ENCODE measurements at regions not wholly inside any gene's neighbourhood (a gene's known extent, or its start where the extent isn't known, plus 50 kb on each side); places are given as distances from the start of the nearest gene placed in this dataset.

GRCh38 chr6:167662881-167663205 is 163.9 kb upstream of the AFDN start:
- Histone ChIP-seq H3K36me3 (ENCODE audit: low read length) (no peaks in the 10 kb centered on the region), H4K20me1 (ENCODE audit: low read depth, low read length) (no peaks in the 10 kb centered on the region), H3K9me2 (replicated peaks; ENCODE audit: insufficient read depth, low read length) (no peaks in the 10 kb centered on the region), H2AFZ (ENCODE audit: low read depth, low read length, severe bottlenecking) (no peak overlapping the region), H3K4me3 (ENCODE audit: insufficient read depth, low read length, poor library complexity, severe bottlenecking) (no peak overlapping the region), H3K79me2 (ENCODE audit: insufficient read depth, low read length) (no peaks in the 10 kb centered on the region), H3K9me3 (ENCODE audit: insufficient read depth, low read length) (no peaks in the 10 kb centered on the region), H3K27ac (ENCODE audit: low read depth, low read length) (no peak overlapping the region), H3K9ac (ENCODE audit: low read length) (no peak overlapping the region), H3K27me3 (ENCODE audit: low read length) (no peaks in the 10 kb centered on the region), H3K4me2 (ENCODE audit: low read depth, low read length, poor library complexity, severe bottlenecking) (no peak overlapping the region), H3F3A (ENCODE audit: insufficient read depth) (no peaks in the 10 kb centered on the region)
- TF ChIP-seq, protein P1, sequence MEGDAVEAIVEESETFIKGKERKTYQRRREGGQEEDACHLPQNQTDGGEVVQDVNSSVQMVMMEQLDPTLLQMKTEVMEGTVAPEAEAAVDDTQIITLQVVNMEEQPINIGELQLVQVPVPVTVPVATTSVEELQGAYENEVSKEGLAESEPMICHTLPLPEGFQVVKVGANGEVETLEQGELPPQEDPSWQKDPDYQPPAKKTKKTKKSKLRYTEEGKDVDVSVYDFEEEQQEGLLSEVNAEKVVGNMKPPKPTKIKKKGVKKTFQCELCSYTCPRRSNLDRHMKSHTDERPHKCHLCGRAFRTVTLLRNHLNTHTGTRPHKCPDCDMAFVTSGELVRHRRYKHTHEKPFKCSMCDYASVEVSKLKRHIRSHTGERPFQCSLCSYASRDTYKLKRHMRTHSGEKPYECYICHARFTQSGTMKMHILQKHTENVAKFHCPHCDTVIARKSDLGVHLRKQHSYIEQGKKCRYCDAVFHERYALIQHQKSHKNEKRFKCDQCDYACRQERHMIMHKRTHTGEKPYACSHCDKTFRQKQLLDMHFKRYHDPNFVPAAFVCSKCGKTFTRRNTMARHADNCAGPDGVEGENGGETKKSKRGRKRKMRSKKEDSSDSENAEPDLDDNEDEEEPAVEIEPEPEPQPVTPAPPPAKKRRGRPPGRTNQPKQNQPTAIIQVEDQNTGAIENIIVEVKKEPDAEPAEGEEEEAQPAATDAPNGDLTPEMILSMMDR (IDR thresholded peaks at IDR 0.05; ENCODE audit: insufficient read depth, low read length, poor library complexity, severe bottlenecking): no peak
- no peak for TF ChIP-seq EZH2phosphoT487 (conservative IDR thresholded peaks at IDR 0.05; ENCODE audit: low read length)

DNA sequence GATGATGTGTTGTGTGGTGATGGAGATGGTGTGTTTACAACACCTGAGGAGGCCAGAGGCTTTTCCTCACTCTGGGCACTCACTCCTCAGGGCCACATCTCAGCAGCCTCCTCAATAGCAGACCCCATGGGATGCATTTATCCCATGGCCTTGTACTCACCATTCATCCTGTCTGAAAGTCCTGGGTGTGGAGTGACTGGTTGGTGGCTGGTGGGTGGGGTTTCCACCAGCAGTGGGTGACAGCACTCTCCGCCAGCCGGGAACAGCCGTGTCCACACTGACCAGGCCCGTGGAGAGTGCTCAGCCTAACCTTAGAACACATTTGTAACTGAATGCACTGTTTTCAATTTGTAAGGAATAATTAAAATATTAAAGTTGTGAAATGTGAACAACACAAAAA is 163.4 kb upstream of the AFDN start:
- no peak overlapping the region for H2AFZ ChIP-seq (ENCODE audit: low read depth, low read length, severe bottlenecking)
- H3K4me2 ChIP-seq (ENCODE audit: low read depth, low read length, poor library complexity, severe bottlenecking): no peak overlapping the region
- no peaks in the 10 kb centered on the region for H3K9me3 ChIP-seq (ENCODE audit: insufficient read depth, low read length)
- H4K20me1 ChIP-seq (ENCODE audit: low read depth, low read length): no peaks in the 10 kb centered on the region
- TF ChIP-seq, protein P1 (IDR thresholded peaks at IDR 0.05; ENCODE audit: insufficient read depth, low read length, poor library complexity, severe bottlenecking): no peak
- TF ChIP-seq EZH2phosphoT487 (conservative IDR thresholded peaks at IDR 0.05; ENCODE audit: low read length): no peak
- no peaks in the 10 kb centered on the region for H3K27me3 ChIP-seq (ENCODE audit: low read length)
- H3K27ac ChIP-seq (ENCODE audit: low read depth, low read length): no peak overlapping the region
- H3K9me2 ChIP-seq (replicated peaks; ENCODE audit: insufficient read depth, low read length): no peaks in the 10 kb centered on the region
- no peak overlapping the region for H3K4me3 ChIP-seq (ENCODE audit: insufficient read depth, low read length, poor library complexity, severe bottlenecking)
- no peaks in the 10 kb centered on the region for H3F3A ChIP-seq (ENCODE audit: insufficient read depth)
- H3K36me3 ChIP-seq (ENCODE audit: low read length): no peaks in the 10 kb centered on the region
- H3K79me2 ChIP-seq (ENCODE audit: insufficient read depth, low read length): no peaks in the 10 kb centered on the region
- no peak overlapping the region for H3K9ac ChIP-seq (ENCODE audit: low read length)

GRCh38 chr6:167663784-167664443 is 162.8 kb upstream of the AFDN start:
- H3K36me3 ChIP-seq (ENCODE audit: low read length): no peaks in the 10 kb centered on the region
- no peak overlapping the region for H3K4me3 ChIP-seq (ENCODE audit: insufficient read depth, low read length, poor library complexity, severe bottlenecking)
- no peak overlapping the region for H3K27ac ChIP-seq (ENCODE audit: low read depth, low read length)
- no peaks in the 10 kb centered on the region for H3K79me2 ChIP-seq (ENCODE audit: insufficient read depth, low read length)
- no peak overlapping the region for H3K9ac ChIP-seq (ENCODE audit: low read length)
- H3F3A ChIP-seq (ENCODE audit: insufficient read depth): no peaks in the 10 kb centered on the region
- TF ChIP-seq, protein P1 (IDR thresholded peaks at IDR 0.05; ENCODE audit: insufficient read depth, low read length, poor library complexity, severe bottlenecking): no peak
- TF ChIP-seq EZH2phosphoT487 (conservative IDR thresholded peaks at IDR 0.05; ENCODE audit: low read length): no peak
- H3K27me3 ChIP-seq (ENCODE audit: low read length): no peaks in the 10 kb centered on the region
- no peak overlapping the region for H3K4me2 ChIP-seq (ENCODE audit: low read depth, low read length, poor library complexity, severe bottlenecking)
- no peaks in the 10 kb centered on the region for H3K9me2 ChIP-seq (replicated peaks; ENCODE audit: insufficient read depth, low read length)
- H2AFZ ChIP-seq (ENCODE audit: low read depth, low read length, severe bottlenecking): no peak overlapping the region
- no peaks in the 10 kb centered on the region for H4K20me1 ChIP-seq (ENCODE audit: low read depth, low read length)
- H3K9me3 ChIP-seq (ENCODE audit: insufficient read depth, low read length): no peaks in the 10 kb centered on the region
